ENCODE measurements at regions not wholly inside any gene's neighbourhood (a gene's known extent, or its start where the extent isn't known, plus 50 kb on each side); places are given as distances from the start of the nearest gene placed in this dataset.

- DNase-seq (ENCODE audit: low read depth in 2 of 2), result no peak
Measured at GRCh38 chr4:45099471-45099870, 373.1 kb upstream of the GNPDA2 start.

DNA sequence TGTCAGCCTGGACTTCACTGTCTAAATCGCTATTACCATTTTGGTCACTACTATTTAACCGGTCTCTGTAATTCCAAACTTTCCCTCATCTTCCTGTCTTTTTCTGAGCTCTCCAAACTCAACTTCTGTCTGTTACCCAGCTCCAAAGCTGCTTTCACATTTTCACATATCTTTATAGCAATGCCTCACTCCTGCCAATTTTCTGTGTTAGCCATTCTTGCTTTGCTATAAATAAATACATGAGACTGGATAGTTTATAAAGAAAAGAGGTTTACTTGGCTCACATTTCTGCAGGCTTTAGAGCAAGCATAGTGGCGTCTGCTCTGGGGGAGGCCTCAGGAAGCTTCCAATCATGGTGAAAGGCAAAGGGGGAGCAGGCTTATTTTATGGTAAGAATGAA lies 368.3 kb upstream of the GNPDA2 start:
- DNase-seq (ENCODE audit: low read depth in 2 of 2), result no peak

DNA sequence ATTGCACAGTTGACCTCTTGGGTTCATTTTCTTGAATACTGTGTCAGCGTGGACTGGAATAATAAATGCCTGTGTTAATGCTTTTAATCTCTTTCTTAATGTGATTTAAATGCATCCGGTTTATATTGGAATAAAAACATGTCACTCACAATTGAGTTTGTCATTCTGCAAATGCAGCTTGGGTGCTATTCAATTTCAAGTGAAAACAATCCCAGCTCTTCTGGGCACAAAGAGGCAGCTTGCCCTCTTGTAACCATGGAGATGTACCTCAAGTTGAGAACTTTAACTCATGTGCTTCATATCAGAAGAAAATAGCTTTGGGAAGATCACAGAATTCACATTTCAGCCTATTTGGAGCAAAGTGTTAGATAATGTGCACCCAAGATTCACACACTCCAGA lies 355.7 kb upstream of the GNPDA2 start:
- DNase-seq (ENCODE audit: low read depth in 2 of 2), result no peak

DNA sequence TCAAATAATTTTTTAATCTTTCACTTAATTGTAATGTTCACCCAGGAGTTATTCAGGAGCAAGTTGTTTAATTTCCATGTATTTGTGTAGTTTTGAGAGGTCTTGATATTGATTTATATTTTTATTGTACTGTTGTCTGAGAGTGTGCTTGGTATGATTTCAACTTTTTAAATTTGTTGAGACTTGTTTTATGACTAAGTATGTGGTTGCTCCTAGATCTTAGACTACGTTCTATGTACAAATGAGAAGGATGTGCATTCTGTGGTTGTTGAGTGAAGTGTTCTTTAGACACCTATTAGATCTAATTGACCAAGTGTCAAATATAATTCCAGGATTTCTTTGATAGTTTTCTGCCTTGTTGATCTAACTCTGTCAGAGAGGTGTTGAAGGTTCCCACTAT lies 353.3 kb upstream of the GNPDA2 start:
- no peak for DNase-seq (ENCODE audit: low read depth in 2 of 2)

DNA sequence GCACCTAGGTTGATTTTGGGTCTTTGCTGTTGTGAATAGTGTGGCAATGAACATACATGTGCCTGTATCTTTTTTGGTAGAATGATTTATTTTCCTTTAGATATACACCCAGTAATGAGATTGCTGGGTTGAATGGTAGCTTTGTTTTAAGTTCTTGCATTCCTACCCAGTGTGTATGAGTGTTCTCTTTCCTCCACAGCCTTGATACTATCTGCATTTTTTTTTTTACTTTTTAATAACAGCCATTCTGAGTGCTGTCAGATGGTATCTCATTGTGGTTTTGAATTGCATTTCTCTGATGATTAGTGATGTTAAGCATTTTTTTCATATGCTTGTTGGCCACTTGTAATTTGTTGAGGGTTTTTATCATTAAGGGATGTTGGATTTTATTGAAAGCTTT lies 351.8 kb upstream of the GNPDA2 start:
- no peak for DNase-seq (ENCODE audit: low read depth in 2 of 2)

GRCh38 chr4:45072981-45073380 lies 346.6 kb upstream of the GNPDA2 start:
- no peak for DNase-seq (ENCODE audit: low read depth in 2 of 2)

GRCh38 chr4:45064741-45065140 lies 338.4 kb upstream of the GNPDA2 start:
- DNase-seq (ENCODE audit: low read depth in 2 of 2), result no peak

DNA sequence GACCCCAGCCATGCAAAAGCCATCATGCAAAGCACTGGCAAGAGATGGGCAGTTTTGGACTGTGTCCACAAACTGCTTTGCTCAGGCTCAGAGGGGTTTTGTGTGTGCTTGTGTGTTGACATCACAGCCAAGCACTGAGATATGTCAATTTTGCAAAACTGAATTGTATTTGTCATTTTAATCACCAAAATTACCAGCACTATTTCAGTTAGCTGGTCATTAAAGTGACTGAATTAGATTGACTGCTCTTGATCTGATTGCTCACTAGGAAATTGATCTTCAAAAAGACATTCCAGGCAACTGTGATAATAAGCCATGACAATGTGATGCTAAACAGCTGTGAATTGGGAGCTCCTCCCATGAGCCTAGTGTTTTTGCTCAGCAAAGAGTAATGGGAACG lies 337.3 kb upstream of the GNPDA2 start:
- no peak for DNase-seq (ENCODE audit: low read depth in 2 of 2)

GRCh38 chr4:45062935-45063545 lies 336.7 kb upstream of the GNPDA2 start:
- no peak for DNase-seq (ENCODE audit: low read depth in 2 of 2)

DNA sequence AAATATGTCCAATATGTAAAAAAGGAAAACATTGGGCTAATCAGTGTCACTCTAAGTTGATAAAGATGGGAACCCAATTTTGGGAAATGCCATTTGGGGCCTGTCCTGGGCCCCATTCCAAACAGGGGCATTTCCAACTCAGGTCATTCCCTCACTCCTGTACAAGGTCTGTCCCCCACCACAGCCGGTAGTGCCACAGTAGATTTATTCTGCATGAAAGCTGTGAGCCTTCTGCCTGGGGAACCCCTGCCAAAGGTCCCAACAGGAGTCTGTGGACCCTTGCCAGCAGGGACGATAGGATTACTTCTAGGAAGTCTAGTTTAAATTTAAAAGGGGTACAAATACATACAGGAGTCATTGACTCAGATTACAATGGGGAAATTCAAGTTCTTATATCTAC lies 317.6 kb upstream of the GNPDA2 start:
- DNase-seq (ENCODE audit: low read depth in 2 of 2), result no peak

- no peak for DNase-seq (ENCODE audit: low read depth in 2 of 2)
Measured at GRCh38 chr4:45036677-45037076, 310.3 kb upstream of the GNPDA2 start.

- no peak for DNase-seq (ENCODE audit: low read depth in 2 of 2)
Measured at GRCh38 chr4:45033676-45034419, 307.5 kb upstream of the GNPDA2 start.

DNA sequence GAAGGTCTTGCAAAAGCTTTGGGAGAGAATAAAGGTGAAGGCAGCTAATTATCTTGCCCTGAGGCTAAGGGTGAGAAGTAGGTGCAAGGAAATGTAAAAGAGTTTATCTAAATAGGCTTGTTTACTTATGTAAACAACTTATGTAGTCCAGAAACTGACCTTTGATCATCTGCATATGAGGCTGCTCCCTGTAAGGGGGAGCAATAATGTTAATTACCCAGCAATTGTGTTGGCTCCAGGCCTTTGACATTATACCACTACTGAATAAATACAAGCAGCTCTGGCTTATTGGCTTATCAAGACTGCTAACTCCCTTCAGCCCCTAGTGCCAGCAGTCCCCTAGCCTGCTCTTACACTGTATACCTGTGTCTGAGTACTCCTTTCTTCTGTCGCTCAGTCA lies 303.7 kb upstream of the GNPDA2 start:
- no peak for DNase-seq (ENCODE audit: low read depth in 2 of 2)

- no peak for DNase-seq (ENCODE audit: low read depth in 2 of 2)
Measured at GRCh38 chr4:45007508-45007907, 281.2 kb upstream of the GNPDA2 start.

DNA sequence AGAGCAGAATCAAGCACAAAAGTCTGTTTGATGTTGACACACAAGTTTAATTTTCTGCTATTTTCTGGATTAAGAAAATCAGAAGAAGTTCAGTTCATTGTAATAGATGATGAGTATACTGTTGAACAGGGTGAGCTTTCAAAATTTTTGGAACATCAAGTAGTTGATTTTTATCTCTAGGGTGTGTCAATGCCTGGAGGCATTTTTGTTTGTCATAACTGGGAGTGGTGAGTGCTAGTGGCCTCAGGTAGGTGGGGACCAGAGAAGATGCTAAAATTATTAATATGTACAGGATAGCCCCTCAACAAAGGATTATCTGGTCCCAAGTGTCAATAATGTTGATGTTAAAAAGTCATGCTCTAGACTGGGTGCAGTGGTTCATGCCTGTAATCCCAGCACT lies 279.7 kb upstream of the GNPDA2 start:
- no peak for DNase-seq (ENCODE audit: low read depth in 2 of 2)

DNA sequence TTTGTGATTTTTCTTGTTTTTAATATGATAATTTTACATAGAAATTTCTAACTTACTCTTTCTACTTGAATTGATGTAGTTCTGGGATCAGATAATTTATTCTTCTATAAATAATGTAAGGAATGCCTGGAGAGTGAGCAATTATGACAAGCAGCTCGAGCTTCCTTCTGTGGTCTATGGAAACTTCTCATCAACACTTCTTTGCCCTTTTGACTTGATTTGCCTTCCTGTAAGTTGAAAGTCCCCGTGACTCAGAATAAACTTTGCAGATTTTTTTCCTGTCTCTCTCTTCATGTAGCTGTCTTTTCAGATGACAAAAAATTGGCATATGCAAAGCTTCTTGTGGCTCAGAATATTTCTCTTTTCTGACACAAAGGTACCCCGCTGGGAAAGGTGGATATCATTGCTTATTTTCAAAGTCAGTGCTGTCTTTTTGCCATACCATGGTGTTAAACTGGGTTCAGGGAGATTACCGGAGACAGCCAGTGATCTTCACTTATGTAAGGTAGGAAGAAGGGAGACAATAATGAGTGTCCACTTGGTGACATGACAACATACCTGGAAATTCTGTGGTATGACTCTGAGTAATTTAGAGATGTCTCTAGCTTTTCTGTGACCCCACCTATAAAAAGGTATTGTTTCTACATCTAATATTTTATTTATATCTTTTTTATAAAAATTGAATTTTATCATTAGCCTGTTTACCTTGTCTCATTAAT lies 278.6 kb upstream of the GNPDA2 start:
- DNase-seq (ENCODE audit: low read depth in 2 of 2), result no peak

- no peak for DNase-seq (ENCODE audit: low read depth in 2 of 2)
Measured at GRCh38 chr4:45004326-45004725, 278.0 kb upstream of the GNPDA2 start.

GRCh38 chr4:44996276-44996845 lies 270.0 kb upstream of the GNPDA2 start:
- no peak for DNase-seq (ENCODE audit: low read depth in 2 of 2)

- DNase-seq (ENCODE audit: low read depth in 2 of 2), result no peak
Measured at GRCh38 chr4:44988011-44988410, 261.7 kb upstream of the GNPDA2 start.

DNA sequence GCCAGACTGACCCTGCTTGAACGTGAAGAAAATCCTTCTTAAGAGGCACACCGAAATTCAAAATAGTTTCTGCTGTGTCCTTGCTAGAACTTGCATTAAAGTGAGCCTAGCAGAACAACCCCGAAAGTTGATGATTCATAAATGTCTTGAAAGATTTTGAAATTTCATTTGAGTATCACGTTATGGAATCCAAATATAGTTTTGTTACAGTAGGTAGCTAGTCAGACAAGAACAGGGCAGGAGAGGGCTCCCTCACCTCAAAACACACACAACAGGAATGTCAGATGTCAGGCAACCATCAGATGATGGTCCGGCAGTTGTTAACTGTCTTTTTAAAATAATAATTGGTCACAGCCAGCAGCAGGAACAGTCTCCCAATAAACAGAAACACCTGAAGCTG lies 259.6 kb upstream of the GNPDA2 start:
- DNase-seq (ENCODE audit: low read depth in 2 of 2), result no peak

DNA sequence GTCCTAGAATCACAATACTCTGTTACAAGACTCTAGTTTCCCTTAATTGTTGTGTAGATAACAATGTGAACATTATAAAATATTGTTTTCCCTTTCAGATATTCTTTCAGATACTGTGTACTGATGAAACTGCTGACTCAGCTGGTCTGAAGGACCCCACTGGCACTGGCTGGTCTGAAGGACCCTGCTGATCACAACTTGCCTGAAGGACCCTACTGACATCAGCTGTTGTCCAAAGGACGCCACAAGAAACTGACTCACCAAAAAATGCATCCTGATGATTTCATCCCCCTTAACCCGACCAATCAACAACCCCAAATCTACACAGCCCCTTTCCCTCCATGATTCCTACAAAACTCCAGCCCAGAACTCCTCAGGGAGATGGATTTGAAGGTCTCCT lies 258.8 kb upstream of the GNPDA2 start:
- no peak for DNase-seq (ENCODE audit: low read depth in 2 of 2)

DNA sequence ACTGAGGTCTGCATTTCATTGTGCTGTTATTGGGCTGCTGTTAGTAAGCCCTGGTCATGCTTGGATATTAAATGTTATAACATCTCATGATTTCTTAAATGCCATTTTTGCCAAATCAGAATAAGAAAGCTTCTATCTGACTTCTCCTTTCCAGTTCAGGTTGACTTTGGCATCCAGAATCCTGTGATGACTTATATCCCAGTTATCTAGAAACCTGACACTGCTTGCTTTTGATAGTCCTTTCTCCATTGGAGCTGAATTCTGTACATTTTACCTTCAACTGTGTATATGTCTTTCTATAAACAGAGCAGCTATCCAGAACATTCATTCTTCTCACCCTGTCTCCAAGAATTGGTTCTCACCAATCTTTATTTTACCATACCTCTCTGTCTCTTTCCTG lies 257.7 kb upstream of the GNPDA2 start:
- no peak for DNase-seq (ENCODE audit: low read depth in 2 of 2)

- DNase-seq (ENCODE audit: low read depth in 2 of 2), result no peak
Measured at GRCh38 chr4:44983083-44983482, 256.7 kb upstream of the GNPDA2 start.
